HG03558 (cell line): ENCODE measurements at regions not wholly inside any gene's neighbourhood (a gene's known extent, or its start where the extent isn't known, plus 50 kb on each side); places are given as distances from the start of the nearest gene placed in this dataset.
"Not testable (repeated sequence)": the region's sequence is repeated elsewhere in the genome, so short reads cannot be mapped to it uniquely, and the experiment has no call there.

Experiments used
- ATAC-seq: cut with Tn5 transposase; IDR thresholded peaks from one replicate; pipeline ENCODE4 v1.9.1; 2021; ENCODE audit warnings: moderate number of reproducible peaks; ENCODE audit not compliant: unreplicated experiment; ENCODE audit errors: extremely low read depth

DNA sequence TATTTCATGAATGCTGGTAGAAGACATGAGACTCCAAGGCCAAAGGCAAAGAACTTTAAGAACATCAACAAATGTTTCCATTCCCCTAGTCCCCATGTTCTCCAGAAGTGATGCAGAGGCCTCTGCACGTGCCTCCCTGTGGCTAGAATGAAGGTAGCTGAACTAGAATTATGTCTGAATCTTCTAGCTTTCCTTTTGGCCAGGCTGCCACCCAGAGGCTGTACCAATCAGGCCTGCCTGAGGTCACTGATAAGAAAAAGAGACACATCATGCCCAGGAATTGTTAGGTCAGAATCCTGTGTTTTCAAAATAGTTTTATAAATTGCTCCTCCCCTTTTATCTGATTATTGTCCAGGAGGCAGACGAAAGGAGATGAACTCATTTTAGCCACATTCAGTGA is 188.0 kb upstream of the SLC16A7 start:
- no peak for ATAC-seq

DNA sequence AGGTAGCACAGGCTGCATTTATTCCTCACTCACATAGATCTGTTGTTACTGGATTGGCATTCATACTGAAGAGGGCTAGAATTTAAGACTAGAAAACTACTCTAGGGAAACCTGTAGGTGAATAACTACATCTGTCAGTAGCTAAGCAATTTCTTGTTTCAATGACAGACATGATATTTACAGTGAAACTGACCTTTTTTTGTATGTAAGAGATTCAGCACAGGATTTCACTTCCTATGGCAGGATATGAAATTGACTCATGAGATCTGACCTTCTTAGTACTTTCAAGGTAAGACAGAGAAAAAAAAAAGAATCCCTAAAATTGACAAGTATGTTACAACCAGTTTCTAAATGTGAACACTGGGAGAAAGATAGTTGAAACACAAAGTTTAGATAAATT is 189.8 kb upstream of the SLC16A7 start:
- no peak for ATAC-seq

DNA sequence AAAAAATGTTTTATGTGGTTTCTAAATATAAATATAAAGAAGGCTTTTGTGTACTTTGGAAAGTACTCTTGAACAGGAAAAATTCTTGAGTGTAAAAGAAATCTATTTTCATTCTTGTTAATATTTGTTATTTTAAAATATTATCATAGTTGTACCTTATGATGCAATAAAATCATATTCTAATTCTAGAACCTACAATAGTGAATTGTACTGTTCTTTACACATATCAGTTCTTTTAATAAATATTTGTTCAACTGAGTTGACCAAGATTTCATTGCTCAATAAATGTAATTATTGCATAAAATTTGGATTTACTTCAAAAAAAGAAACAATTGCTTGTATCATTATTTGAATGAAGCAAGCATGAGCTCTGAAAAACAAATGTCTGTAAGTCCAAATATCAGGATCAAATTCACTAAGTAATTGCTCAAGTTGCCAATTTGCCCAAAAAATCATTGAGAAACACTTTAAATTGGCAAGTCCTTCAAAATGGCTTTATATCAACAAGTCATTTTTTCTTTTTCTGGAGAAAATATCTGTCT is 191.6 kb upstream of the SLC16A7 start:
- ATAC-seq, result no peak

DNA sequence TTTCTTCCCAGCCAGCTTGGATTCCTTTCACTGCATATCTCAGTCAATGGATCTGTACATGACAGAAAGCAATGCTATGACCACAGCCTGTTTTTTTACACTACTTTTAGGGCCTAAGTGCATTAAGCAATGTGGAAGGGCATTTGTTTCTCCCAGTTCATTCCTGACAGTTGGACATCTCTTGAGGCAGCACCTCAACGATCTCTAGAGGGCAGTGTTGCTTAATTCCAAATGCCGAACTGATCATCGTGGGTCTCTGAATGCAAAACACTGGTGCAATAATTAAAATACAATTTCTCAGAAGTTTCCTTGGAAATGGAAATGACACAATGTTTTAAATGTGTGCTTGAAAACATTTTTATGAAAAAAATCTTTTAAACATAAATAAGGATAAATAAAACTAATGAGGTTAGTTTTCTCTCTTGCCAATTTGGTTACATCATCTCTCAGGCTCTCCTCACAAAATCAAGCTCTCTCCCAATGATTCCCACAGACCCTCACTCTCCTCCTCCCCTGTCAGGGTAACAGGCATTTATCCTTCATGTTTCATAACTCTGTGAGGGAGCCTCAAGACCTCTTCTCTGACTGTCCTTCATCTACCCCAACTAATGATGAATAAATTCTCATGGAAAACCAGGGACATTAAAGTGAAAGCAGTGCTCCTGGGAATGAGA is 192.4 kb upstream of the SLC16A7 start:
- no peak for ATAC-seq

DNA sequence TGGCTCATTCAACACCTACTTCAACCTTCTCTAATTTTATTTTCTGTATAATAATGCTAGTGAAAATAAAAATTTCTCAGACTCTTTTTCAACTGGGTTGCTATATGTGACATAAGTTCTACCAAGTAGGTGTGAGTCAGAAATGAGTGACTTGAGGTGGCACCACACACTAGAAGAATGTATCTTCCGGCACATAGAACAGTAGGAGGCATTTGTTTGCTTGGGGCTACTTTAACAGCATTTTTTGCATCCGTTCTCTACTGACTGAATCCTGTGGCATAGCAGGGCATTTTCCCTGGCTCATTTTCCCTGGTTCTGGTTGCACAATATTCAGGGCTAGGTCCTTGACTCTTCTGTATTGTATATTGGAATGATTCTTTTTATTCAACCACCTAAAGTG is 194.0 kb upstream of the SLC16A7 start:
- no peak for ATAC-seq

DNA sequence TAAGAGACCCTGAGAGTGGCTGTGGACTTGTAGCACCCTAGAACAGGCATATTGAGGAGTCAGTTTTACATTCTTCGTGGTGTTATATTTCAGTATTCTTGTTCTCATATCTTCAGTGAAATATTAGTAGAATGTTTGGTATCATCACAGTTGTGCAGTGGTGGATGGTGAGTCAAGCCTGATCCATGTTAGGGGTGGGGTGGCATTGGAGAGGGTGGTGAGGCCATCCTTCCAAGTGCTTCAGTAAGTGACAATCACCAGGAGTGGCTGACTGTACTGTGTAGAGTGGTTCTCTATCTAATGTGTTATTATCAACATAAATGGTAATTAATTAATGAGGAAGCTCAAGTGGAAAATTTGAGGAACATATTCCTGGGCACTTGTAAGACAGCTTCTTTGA is 197.7 kb upstream of the SLC16A7 start:
- ATAC-seq, result no peak

DNA sequence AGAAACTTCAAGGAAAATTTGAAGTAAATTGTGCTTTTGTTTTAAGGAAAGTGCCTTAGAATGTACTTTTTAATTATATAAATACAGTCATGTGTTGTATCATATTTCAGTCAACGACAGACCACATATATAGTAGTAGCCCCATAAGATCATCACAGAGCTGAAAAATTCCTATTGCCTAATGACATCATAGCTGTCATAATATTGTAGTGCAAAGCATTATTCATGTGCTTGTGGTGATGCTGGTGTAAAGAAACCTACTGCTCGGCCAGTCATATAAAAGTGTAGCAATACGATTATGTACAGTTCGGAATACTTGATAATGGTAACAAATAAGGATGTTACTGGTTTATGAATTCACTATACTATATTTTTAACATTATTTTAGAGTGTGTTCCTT is 198.9 kb upstream of the SLC16A7 start:
- ATAC-seq, result no peak

DNA sequence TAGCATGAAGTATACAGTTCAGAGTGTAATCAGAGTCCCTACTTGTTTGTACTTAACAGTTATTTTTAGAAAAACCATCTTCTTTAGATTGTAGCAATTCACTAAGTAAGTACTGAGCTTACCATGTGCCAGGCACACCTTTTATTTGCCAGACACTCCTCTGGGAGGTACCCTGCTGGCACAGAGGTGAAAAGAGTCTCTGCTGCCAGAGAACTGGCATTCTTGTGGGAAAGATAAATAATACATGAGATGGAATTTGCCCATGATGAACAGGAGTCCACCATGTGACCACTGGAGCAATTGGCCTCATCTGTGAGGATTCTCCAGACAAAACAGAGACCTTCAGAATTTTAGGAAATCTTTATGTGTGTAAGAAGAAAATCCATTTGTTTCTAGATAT is 199.3 kb upstream of the SLC16A7 start:
- ATAC-seq, result no peak

DNA sequence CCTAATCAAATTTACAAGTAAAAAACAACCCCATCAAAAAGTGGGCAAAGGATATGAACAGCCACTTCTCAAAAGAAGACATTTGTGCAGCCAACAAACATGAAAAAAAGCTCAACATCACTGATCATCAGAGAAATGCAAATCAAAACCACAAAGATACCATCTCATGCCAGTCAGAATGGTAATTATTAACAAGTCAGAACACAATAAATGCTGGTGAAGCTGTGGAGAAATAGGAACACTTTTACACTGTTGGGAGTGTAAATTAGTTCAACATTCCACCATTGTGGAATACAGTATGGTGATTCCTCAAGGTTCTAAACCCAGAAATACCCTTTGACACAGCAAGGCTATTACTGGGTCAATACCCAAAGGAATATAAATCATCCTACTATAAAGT is 200.5 kb upstream of the SLC16A7 start:
- ATAC-seq, result not testable (repeated sequence)

DNA sequence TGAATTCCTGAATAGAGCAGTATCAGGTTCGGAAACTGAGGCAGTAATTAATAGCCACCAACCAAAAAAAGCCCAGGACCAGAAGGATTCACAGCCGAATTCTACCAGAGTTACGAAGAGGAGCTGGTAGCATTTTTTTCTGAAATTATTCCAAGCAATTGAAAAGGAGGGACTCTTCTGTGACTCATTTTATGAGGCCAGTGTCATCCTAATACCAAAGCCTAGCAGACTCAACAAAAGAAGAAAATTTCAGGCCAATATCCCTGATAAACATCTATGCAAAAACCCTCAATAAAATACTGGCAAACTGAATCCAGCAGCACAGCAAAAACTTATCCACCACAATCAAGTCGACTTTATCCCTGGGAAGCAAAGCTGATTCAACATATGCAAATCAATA is 202.3 kb upstream of the SLC16A7 start:
- no peak for ATAC-seq

DNA sequence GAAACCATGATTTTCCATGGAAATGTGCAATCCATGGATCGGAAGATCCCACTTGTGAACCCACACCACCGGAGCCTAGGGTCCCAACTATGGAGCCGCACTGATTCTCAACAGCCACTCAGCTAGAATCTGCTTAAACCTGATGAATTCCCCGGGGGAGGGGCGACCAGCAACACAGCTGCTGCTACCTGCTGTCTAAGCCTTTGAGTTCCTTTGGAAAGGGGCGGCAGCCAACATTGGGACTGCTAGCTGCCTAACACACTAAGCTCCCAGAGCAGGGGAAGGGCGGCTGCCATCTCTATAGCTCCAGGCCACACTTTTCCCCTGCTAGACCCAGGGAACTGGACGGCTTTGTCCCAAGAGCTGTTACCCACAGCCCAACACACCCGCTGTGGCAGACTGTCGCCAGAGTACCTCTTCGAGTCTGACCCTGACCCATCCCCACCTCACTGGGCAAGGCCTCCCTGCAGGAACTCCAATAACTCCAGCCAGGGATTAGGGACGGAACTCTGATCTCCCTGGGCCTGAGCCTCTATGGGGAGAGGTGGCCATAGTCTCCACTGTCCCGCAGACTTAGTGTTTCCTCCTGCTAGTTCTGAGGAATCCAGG is 205.8 kb upstream of the SLC16A7 start:
- no peak for ATAC-seq

DNA sequence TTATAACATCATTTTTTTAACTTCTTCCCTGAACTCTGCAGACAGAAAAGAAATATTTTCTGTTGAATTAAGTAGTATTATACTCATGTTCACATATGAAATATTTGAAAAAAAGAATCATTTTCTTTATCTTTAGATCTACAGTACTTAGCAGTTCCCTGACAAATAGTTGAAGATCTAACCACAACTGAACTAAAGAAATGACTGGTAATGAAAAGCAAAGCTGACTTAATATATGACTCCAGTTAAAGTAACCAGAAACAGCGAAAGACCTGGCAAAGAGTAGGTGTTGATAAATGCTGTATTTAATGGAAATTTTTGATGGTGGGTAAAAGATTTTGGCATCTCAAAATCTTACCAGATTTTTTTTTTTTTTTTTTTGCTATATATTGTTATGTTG is 207.1 kb upstream of the SLC16A7 start:
- ATAC-seq, result no peak

DNA sequence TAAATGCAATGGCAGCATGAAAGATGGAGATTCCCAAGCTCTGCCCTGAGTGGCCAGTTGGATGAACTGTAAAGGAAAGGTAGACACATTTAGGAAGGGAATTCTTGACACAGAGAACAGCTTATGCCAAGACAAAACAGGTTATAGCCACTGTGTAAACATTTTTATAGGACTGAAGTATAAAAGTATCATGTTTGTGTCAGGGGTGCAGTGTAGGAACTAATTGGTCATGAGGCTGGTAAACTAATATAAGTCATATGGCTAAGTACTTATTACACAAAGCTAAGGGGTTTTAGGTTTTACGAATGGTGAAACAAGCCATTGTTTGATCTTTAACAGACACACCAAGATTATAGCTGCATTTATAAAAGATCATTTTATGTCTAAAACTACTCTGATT is 207.7 kb upstream of the SLC16A7 start:
- no peak for ATAC-seq

DNA sequence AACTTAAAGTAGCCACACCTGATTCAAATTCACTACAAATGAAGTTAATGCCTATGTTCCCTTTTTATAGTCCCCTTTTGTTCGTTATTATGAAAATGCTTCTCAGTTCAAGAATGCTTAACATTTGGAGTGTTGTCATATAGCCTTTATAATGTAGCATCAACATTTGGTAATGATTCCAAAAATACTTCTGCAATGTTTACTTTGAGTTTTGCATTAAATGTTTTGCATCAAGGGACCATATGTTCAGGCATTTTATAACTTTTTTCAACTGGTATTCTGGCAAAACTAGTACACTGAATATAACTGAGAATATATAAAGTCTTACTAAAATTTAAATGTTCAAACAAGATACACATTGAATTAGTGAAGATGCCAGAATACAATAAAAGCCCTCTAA is 209.6 kb upstream of the SLC16A7 start:
- ATAC-seq, result no peak

DNA sequence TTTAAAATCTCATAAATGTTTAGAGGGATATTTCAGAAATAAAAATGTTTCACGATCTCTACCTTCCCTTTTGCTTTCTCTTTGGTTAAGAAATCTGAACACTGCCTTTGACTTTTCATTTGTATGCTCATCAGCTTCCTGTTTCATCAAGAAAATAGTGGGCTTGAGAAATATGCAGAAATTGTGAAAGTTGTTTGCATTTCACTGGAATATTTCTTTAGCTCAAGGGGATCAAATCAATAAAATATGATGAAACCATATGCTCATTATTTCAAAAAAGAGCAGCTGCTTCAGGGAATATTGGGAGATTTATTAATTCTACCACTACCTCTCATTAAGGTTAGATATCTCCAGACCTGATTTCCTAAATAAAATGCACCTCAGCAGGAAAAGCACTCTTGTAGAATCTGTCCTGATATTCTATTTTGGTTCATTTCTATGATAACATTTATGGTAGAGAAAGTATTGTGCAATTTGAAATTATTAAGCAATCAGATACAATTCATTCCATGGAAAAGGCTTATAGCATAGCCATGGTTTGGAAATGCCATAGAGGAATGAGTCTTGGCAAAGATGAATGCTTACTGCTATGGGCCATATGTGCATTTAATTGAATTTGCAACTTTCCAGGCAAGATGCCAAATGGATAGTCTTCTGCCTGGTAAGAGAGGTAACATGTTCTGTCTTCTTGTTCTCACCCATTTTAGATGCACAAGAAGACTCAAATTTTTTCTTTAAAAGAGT is 212.6 kb upstream of the SLC16A7 start:
- ATAC-seq, result no peak

DNA sequence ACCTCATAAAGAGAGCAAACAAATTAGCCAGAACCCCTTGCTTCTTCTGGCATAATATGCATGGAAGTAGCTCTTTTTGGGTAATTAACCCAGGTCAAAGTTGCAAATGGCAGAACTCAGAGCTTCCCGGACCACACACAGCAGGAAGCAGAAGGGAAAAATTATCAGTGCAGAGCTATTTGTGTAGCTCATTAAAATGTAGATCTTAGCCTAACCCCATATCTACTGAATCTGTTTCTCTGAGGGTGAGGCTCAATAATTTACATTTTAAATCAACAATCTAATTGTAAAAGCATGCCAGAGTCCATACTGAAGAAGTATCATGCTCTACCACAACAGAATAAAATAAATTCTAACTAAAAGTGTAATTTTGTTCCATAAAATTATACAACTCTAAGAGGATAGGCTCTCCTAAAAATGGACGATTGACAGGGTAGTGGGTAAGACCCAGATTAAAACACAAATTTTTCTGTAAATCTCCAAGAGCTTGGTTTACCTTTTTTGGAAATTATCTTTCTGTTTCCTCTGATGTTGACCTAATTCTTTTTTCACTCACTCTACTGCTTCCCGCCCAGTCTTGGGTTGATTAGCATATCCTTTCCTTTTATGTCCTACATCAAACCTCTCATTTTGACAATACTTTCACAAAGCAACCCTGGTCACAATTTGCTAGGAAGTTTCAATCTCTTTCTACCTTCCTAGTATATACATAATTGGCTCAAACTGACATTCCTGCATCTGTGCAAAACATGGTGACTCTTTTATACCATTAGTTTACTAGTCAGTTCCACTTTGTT is 213.3 kb upstream of the SLC16A7 start:
- ATAC-seq, result no peak

DNA sequence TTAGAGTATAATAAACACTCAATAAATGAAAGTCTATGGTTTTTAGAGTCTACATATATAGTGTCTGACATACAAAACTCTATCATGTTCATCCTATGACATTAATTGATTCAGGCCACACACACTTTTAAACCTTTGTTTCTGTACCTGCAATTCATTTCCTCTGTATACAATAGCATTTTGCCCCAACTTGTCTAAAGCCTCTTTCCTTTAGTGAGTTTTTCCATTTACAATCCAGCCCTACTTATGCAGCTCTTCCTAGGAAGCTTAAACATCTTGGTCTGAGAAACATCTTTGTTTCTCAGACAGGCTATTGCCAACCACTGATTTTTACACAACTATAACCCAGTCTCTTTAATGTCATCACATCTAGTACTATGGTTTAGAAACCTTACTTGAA is 214.7 kb upstream of the SLC16A7 start:
- ATAC-seq, result no peak

DNA sequence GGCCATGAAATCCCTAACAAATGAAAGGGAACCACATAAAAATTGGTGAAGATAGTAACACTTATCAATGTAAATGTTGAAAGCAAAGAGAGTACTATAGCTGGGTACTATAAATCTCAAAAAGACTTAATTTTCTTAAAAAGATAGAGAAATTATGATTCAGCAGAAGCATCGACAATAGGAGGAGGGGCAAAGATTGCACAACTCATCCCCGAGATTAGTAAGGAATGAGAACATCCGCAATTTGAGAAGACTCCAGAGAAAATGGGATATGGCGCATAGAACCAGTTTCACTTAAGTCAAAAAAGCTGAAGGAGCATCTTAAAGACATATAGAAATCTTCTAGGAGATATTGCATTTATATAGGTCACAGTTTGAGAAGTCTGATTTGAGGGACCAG is 220.2 kb upstream of the SLC16A7 start:
- no peak for ATAC-seq

DNA sequence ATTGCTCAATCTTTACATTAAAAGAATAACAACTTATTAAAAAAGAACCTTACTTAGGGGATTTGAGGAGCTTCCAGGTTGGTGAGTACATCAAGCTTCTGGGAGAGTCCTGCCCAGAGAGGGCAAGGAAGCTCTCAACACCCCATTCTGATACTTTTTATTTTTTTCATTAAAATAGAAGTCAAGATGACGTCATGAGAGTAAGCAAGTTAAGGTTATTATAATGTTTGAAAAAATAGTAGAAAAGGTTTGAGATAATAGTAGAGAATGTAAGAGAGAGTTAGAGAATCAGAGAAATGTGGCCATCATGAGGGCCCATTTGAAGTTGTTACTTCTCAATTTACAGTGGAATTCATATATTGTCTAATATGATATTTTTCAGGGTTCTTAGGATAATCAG is 221.0 kb upstream of the SLC16A7 start:
- ATAC-seq, result no peak

DNA sequence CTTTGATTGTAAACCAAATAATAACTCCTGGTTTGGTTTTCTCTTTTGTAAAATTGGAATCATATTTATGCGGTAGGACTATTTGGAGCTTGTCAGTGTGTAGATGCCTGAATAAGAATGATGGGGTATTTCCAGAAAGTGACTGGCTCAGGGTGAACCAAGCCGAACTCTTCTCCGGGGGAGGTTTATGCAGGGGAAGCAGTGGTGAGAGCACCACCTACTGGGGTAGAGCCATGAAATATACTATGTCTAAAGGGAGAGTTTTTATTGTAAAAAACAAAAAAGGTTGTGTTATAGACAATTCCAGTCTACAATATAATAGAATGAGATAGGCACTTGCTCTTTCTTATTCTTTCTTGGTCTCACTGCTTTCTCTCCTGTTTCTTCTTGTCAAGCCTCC is 222.9 kb upstream of the SLC16A7 start:
- no peak for ATAC-seq

DNA sequence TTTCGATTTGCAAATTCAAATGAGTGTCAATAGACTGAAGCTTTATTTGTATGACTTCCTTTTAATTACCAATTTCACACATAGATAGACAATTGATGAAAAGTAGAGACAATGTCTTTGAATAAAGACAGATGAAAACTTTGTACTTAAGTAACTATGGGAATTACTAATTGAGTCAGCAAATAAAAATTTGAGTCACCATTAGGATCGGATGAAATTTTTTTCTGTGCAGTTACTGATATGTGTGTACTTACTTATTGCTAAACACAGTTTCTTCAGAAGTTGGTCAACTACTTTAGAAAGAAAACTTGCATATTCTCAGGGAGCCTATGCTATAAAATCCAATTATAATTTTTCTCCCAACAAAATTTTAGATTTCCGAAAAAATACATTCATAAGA is 224.9 kb upstream of the SLC16A7 start:
- ATAC-seq, result no peak
